ENCODE measurements at regions not wholly inside any gene's neighbourhood (a gene's known extent, or its start where the extent isn't known, plus 50 kb on each side); places are given as distances from the start of the nearest gene placed in this dataset.

DNA sequence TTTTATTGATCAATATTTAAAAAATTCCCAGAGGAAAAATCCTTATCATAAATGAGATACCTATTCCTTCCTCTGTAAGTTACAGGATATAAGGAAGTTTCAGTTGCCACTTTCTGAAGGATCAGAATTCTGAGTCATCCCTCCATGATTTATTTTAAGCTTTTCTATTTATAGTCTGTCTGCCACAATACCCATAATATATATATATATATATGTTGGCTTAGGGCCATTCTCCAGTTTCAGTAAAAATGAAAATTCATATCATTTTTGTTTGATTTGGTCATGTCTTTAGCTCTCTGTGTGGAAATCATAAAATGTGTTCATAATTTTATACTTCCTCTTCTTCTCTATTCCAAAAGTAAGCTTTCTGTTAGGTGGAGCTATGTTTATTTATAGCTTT, 215.8 kb upstream of the CYLC2 start:
- Histone ChIP-seq H3K9ac (ENCODE audit: low read length) (no peak overlapping the region), H3K4me2 (ENCODE audit: low read depth, low read length, poor library complexity, severe bottlenecking) (no peak overlapping the region), H3K27ac (ENCODE audit: low read length) (no peak overlapping the region), H3K27me3 (ENCODE audit: low read length) (no peaks in the 10 kb centered on the region), H3K9me2 (replicated peaks; ENCODE audit: insufficient read depth, low read length) (no peaks in the 10 kb centered on the region), H3K4me3 (ENCODE audit: low read length) (no peak overlapping the region), H3K36me3 (ENCODE audit: insufficient read depth, low read length) (no peaks in the 10 kb centered on the region), H3K79me2 (ENCODE audit: low read length) (no peaks in the 10 kb centered on the region), H3K9me3 (ENCODE audit: low read length) (peaks cover 38% of the 10 kb centered on the region), H4K20me1 (ENCODE audit: insufficient read depth, low read depth, low read length) (no peaks in the 10 kb centered on the region), H2AFZ (ENCODE audit: low read length) (no peak overlapping the region), H3K4me1 (ENCODE audit: low read length) (no peaks in the 10 kb centered on the region)
- no peak for DNase-seq

DNA sequence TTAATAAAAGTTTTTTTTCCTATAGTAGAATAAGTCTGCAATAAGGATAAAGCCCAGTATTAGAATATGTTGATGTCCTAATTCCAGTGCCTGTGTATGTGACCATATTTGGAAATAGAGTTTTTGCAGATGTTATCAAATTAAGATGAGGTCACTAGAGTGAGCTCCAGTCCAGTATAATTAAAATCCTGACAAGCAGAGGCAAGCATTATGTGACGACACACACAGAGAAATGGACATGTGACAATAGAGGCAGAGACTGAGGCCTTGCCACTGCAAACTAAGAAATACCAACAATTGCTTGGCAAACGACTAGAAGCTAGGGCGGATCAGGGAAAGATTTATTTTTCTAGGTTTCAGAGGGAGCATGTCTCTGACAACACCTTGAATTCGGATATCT, 216.4 kb upstream of the CYLC2 start:
- Histone ChIP-seq H3K9ac (ENCODE audit: low read length) (no peak overlapping the region), H3K9me3 (ENCODE audit: low read length) (peaks cover 35% of the 10 kb centered on the region), H3K27me3 (ENCODE audit: low read length) (no peaks in the 10 kb centered on the region), H3K4me3 (ENCODE audit: low read length) (no peak overlapping the region), H3K27ac (ENCODE audit: low read length) (no peak overlapping the region), H3K4me1 (ENCODE audit: low read length) (no peaks in the 10 kb centered on the region), H3K36me3 (ENCODE audit: insufficient read depth, low read length) (no peaks in the 10 kb centered on the region), H4K20me1 (ENCODE audit: insufficient read depth, low read depth, low read length) (no peaks in the 10 kb centered on the region), H3K79me2 (ENCODE audit: low read length) (no peaks in the 10 kb centered on the region), H3K9me2 (replicated peaks; ENCODE audit: insufficient read depth, low read length) (no peaks in the 10 kb centered on the region), H3K4me2 (ENCODE audit: low read depth, low read length, poor library complexity, severe bottlenecking) (no peak overlapping the region), H2AFZ (ENCODE audit: low read length) (no peak overlapping the region)
- DNase-seq: no peak

DNA sequence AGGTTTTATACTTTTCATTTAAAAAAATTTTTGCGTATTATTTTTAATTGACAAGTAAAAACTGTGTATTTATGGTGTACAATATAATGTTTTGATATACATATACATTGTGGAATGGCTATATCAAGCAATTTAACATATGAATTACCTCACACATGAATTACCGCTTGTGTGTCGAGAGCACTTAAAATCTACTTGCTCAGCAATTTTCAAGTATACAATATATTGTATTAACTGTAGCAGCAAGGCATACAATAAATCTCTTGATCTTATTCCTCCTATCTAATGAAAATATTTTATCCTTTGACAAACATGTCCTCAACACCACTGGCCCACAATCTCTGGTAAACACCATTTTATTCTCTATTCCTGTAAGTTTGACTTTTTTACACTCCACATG, 224.4 kb upstream of the CYLC2 start:
- no peaks in the 10 kb centered on the region for H3K36me3 ChIP-seq (ENCODE audit: insufficient read depth, low read length)
- no peaks in the 10 kb centered on the region for H3K9me2 ChIP-seq (replicated peaks; ENCODE audit: insufficient read depth, low read length)
- peaks cover 25% of the 10 kb centered on the region for H3K9me3 ChIP-seq (ENCODE audit: low read length)
- no peak overlapping the region for H3K4me2 ChIP-seq (ENCODE audit: low read depth, low read length, poor library complexity, severe bottlenecking)
- no peaks in the 10 kb centered on the region for H4K20me1 ChIP-seq (ENCODE audit: insufficient read depth, low read depth, low read length)
- H3K27ac ChIP-seq (ENCODE audit: low read length): no peak overlapping the region
- H2AFZ ChIP-seq (ENCODE audit: low read length): no peak overlapping the region
- DNase-seq: no peak
- no peak overlapping the region for H3K4me3 ChIP-seq (ENCODE audit: low read length)
- H3K4me1 ChIP-seq (ENCODE audit: low read length): no peaks in the 10 kb centered on the region
- no peaks in the 10 kb centered on the region for H3K27me3 ChIP-seq (ENCODE audit: low read length)
- no peak overlapping the region for H3K9ac ChIP-seq (ENCODE audit: low read length)
- H3K79me2 ChIP-seq (ENCODE audit: low read length): no peaks in the 10 kb centered on the region

DNA sequence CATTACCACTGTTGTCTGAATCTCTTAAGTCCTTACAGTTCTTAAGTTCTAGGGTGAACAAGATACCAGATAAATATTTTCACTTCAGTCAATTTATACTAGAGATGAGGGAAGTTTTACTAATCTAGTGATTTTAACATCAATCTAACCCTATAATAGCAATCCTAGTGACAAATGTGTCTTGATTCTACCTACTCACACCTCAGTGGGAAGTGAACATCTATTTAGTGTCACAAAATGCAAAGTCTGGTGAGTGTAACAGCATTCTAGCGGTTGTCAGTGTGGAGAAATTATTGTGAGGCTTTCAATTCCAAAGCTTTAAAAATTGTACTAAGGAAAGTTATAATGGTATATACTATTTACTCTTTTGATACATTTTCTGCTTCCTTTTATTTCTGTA, 225.8 kb upstream of the CYLC2 start:
- no peaks in the 10 kb centered on the region for H3K27me3 ChIP-seq (ENCODE audit: low read length)
- no peak overlapping the region for H2AFZ ChIP-seq (ENCODE audit: low read length)
- H3K4me3 ChIP-seq (ENCODE audit: low read length): no peak overlapping the region
- peaks cover 34% of the 10 kb centered on the region for H3K9me3 ChIP-seq (ENCODE audit: low read length)
- no peaks in the 10 kb centered on the region for H3K4me1 ChIP-seq (ENCODE audit: low read length)
- no peak for DNase-seq
- no peak overlapping the region for H3K27ac ChIP-seq (ENCODE audit: low read length)
- no peaks in the 10 kb centered on the region for H4K20me1 ChIP-seq (ENCODE audit: insufficient read depth, low read depth, low read length)
- H3K9me2 ChIP-seq (replicated peaks; ENCODE audit: insufficient read depth, low read length): no peaks in the 10 kb centered on the region
- no peak overlapping the region for H3K4me2 ChIP-seq (ENCODE audit: low read depth, low read length, poor library complexity, severe bottlenecking)
- H3K9ac ChIP-seq (ENCODE audit: low read length): no peak overlapping the region
- H3K36me3 ChIP-seq (ENCODE audit: insufficient read depth, low read length): no peaks in the 10 kb centered on the region
- no peaks in the 10 kb centered on the region for H3K79me2 ChIP-seq (ENCODE audit: low read length)

DNA sequence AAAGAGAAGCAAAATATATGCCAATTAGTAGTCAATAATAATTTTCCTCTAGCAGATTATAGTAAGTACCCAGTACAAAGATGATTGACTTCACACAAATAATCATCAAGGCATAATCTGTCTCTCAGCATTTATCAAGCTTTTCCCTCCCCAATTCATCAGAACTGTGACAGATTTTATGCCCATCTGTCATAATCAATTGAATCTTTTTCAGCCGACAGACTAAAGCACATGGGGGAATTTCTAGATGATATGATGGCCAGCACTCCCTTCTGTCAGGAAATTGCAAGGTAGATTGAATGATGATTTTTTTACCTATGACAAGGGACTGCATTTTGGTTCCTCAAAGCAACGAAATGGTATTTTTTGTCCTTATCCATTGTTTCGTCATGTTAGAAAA, 227.1 kb upstream of the CYLC2 start:
- Histone ChIP-seq H3K4me2 (ENCODE audit: low read depth, low read length, poor library complexity, severe bottlenecking) (no peak overlapping the region), H3K9me3 (ENCODE audit: low read length) (peaks cover 38% of the 10 kb centered on the region), H3K9ac (ENCODE audit: low read length) (no peak overlapping the region), H3K79me2 (ENCODE audit: low read length) (no peaks in the 10 kb centered on the region), H3K9me2 (replicated peaks; ENCODE audit: insufficient read depth, low read length) (no peaks in the 10 kb centered on the region), H3K4me1 (ENCODE audit: low read length) (no peaks in the 10 kb centered on the region), H3K4me3 (ENCODE audit: low read length) (no peak overlapping the region), H3K27me3 (ENCODE audit: low read length) (no peaks in the 10 kb centered on the region), H3K36me3 (ENCODE audit: insufficient read depth, low read length) (no peaks in the 10 kb centered on the region), H2AFZ (ENCODE audit: low read length) (no peak overlapping the region), H4K20me1 (ENCODE audit: insufficient read depth, low read depth, low read length) (no peaks in the 10 kb centered on the region), H3K27ac (ENCODE audit: low read length) (no peak overlapping the region)
- DNase-seq: no peak

DNA sequence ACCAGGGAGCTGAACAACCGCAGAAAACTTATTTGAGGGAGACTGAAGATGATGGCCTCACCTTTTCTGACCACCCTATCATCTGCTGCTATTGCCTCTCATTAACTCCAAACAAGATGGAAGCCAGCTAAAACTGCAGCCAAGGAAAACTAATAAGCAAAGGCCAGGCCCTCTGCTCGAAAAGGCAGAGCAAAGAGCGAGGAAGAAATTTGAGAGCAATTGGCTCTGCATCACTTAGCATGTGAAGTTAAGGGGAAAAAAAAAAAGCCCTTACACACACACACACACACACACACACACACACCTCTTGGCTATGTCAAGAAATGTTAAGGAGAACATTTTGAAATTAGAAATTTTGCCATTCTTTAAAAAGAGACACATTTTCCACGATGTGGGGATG, 228.1 kb upstream of the CYLC2 start:
- Histone ChIP-seq H3K4me2 (ENCODE audit: low read depth, low read length, poor library complexity, severe bottlenecking) (no peak overlapping the region), H3K9me2 (replicated peaks; ENCODE audit: insufficient read depth, low read length) (no peaks in the 10 kb centered on the region), H3K4me1 (ENCODE audit: low read length) (no peaks in the 10 kb centered on the region), H2AFZ (ENCODE audit: low read length) (no peak overlapping the region), H3K36me3 (ENCODE audit: insufficient read depth, low read length) (no peaks in the 10 kb centered on the region), H3K9me3 (ENCODE audit: low read length) (peaks cover 35% of the 10 kb centered on the region), H3K27me3 (ENCODE audit: low read length) (no peaks in the 10 kb centered on the region), H3K9ac (ENCODE audit: low read length) (no peak overlapping the region), H4K20me1 (ENCODE audit: insufficient read depth, low read depth, low read length) (no peaks in the 10 kb centered on the region), H3K79me2 (ENCODE audit: low read length) (no peaks in the 10 kb centered on the region), H3K4me3 (ENCODE audit: low read length) (no peak overlapping the region), H3K27ac (ENCODE audit: low read length) (no peak overlapping the region)
- DNase-seq: no peak

DNA sequence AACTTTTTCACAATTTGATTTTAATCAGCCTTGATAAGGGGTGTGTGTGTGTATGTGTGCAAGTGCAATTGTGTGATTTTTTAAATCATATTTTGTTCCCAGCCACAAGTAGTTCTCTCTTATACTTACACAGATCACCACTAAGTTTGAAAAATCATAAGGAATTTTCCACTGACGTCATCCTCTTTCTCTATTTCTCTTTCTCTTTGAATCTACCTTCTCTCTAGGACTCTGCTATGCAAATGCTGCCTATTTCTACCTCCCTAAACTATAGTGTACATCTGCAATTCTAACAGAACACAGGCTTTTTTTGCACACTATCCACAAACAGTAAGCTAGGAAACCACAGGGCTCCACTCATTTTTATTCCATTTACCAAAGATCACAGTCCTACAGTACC, 254.6 kb upstream of the CYLC2 start:
- Histone ChIP-seq H3K27ac (ENCODE audit: low read length) (no peak overlapping the region), H2AFZ (ENCODE audit: low read length) (no peak overlapping the region), H3K4me3 (ENCODE audit: low read length) (no peak overlapping the region), H3K27me3 (ENCODE audit: low read length) (no peaks in the 10 kb centered on the region), H3K36me3 (ENCODE audit: insufficient read depth, low read length) (no peaks in the 10 kb centered on the region), H3K4me2 (ENCODE audit: low read depth, low read length, poor library complexity, severe bottlenecking) (no peak overlapping the region), H3K9ac (ENCODE audit: low read length) (no peak overlapping the region), H4K20me1 (ENCODE audit: insufficient read depth, low read depth, low read length) (no peaks in the 10 kb centered on the region), H3K9me3 (ENCODE audit: low read length) (peaks cover 21% of the 10 kb centered on the region), H3K4me1 (ENCODE audit: low read length) (no peaks in the 10 kb centered on the region), H3K9me2 (replicated peaks; ENCODE audit: insufficient read depth, low read length) (no peaks in the 10 kb centered on the region), H3K79me2 (ENCODE audit: low read length) (no peaks in the 10 kb centered on the region)
- no peak for DNase-seq

DNA sequence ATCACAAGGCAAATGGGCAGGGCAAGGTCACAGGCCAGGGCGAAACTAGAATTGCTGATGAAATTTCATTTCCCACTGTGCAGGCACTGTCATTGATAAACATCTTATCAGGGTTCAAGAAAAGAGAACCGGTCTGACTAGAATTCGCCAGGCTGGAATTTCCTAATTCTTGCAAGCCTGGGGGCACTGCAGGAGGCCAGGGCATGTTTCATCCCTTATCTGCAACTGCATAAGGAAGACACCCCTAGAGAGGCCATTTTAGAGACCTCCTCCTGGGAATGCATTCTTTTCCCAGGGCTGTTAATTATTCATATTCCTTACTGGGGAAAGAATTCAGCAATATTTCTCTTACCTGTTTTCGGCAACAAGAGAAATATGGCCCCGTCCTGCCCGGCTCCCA, 266.2 kb upstream of the CYLC2 start:
- no peak for DNase-seq
- no peak overlapping the region for H3K4me3 ChIP-seq (ENCODE audit: low read length)
- H3K4me1 ChIP-seq (ENCODE audit: low read length): no peaks in the 10 kb centered on the region
- no peak overlapping the region for H3K9ac ChIP-seq (ENCODE audit: low read length)
- no peaks in the 10 kb centered on the region for H3K36me3 ChIP-seq (ENCODE audit: insufficient read depth, low read length)
- H3K9me2 ChIP-seq (replicated peaks; ENCODE audit: insufficient read depth, low read length): no peaks in the 10 kb centered on the region
- no peak overlapping the region for H3K27ac ChIP-seq (ENCODE audit: low read length)
- H3K4me2 ChIP-seq (ENCODE audit: low read depth, low read length, poor library complexity, severe bottlenecking): no peak overlapping the region
- H3K27me3 ChIP-seq (ENCODE audit: low read length): no peaks in the 10 kb centered on the region
- no peaks in the 10 kb centered on the region for H4K20me1 ChIP-seq (ENCODE audit: insufficient read depth, low read depth, low read length)
- H3K79me2 ChIP-seq (ENCODE audit: low read length): no peaks in the 10 kb centered on the region
- peaks cover 23% of the 10 kb centered on the region for H3K9me3 ChIP-seq (ENCODE audit: low read length)
- no peak overlapping the region for H2AFZ ChIP-seq (ENCODE audit: low read length)

DNA sequence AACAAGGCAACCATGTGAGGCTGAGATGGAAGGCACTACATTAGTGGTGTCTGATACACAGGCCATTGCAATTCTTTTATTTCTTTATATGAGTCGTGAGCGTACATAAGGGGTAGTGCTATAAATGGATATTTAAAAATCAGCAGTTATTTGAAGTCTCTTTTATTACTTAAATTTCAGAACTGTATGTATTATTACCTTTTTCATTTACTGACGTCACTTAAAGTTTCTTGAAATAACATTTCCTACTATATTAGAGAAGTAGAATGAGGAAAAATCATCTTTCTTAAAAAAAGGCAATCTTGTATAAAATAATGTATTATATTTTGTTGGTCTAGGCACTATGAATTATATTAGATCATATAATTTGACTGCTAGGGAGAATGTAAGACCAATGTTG, 280.9 kb upstream of the CYLC2 start:
- H3K27ac ChIP-seq (ENCODE audit: low read length): no peak overlapping the region
- H3K9me3 ChIP-seq (ENCODE audit: low read length): peaks cover 28% of the 10 kb centered on the region
- H3K4me3 ChIP-seq (ENCODE audit: low read length): no peak overlapping the region
- H3K79me2 ChIP-seq (ENCODE audit: low read length): no peaks in the 10 kb centered on the region
- no peak for DNase-seq
- no peak overlapping the region for H2AFZ ChIP-seq (ENCODE audit: low read length)
- H3K4me2 ChIP-seq (ENCODE audit: low read depth, low read length, poor library complexity, severe bottlenecking): no peak overlapping the region
- no peaks in the 10 kb centered on the region for H3K36me3 ChIP-seq (ENCODE audit: insufficient read depth, low read length)
- H3K9me2 ChIP-seq (replicated peaks; ENCODE audit: insufficient read depth, low read length): no peaks in the 10 kb centered on the region
- no peaks in the 10 kb centered on the region for H3K4me1 ChIP-seq (ENCODE audit: low read length)
- no peaks in the 10 kb centered on the region for H4K20me1 ChIP-seq (ENCODE audit: insufficient read depth, low read depth, low read length)
- H3K9ac ChIP-seq (ENCODE audit: low read length): no peak overlapping the region
- no peaks in the 10 kb centered on the region for H3K27me3 ChIP-seq (ENCODE audit: low read length)
